Activated T-cell treated with anti-CD3 and anti-CD28 coated beads, Interleukin-2, amount 50 U/mL, for 24 hours (primary cell): ENCODE measurements at regions not wholly inside any gene's neighbourhood (a gene's known extent, or its start where the extent isn't known, plus 50 kb on each side); places are given as distances from the start of the nearest gene placed in this dataset.
"Not testable (repeated sequence)": the region's sequence is repeated elsewhere in the genome, so short reads cannot be mapped to it uniquely, and the experiment has no call there.

ENCODE experiments used
- DNase-seq: peaks from one replicate; pipeline ENCODE4 v3.0.0-alpha.2; 2020
- H3K27ac Mint-ChIP-seq: 2 replicates; pipeline ENCODE4 v1.8.0; 2020; ENCODE audit warnings: mild to moderate bottlenecking, mixed read lengths
- H3K27me3 Mint-ChIP-seq: 2 replicates; pipeline ENCODE4 v1.8.0; 2020; ENCODE audit warnings: mixed read lengths
- H3K36me3 Mint-ChIP-seq: 2 replicates; pipeline ENCODE4 v1.8.0; 2020; ENCODE audit warnings: low read depth, mixed read lengths
- H3K4me1 Mint-ChIP-seq: 2 replicates; pipeline ENCODE4 v1.8.0; 2020; ENCODE audit warnings: low read depth, mixed read lengths
- H3K4me3 Mint-ChIP-seq: 2 replicates; pipeline ENCODE4 v1.8.0; 2020; ENCODE audit warnings: mild to moderate bottlenecking, moderate library complexity, mixed read lengths
- H3K9me3 Mint-ChIP-seq: 2 replicates; pipeline ENCODE4 v1.8.0; 2020; ENCODE audit warnings: mixed read lengths

DNA sequence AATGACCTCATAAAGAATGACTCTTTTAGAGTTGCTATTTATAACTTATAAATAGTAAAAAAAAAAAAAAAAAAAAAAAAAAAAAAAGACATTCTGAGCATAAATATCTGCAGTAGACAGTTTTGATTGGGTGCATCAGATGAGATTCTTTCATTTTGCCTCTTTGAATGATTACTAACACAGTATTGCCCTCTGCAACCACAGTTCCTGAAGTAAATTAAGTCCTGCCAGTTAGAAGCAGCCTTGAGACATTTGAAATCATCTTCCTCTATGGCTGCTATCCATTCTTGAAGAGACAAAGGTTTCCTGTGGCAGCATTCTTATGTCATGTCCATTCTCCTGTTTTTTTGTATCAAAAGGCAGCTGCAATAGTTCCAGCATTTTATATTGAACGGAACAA is 892.4 kb upstream of the MIR17HG start:
- no peaks in the 10 kb centered on the region for H3K27me3 Mint-ChIP-seq
- no peak overlapping the region for H3K4me3 Mint-ChIP-seq
- no peak for DNase-seq
- no peaks in the 10 kb centered on the region for H3K36me3 Mint-ChIP-seq
- H3K4me1 Mint-ChIP-seq, result no peaks in the 10 kb centered on the region
- H3K9me3 Mint-ChIP-seq, result peaks cover 7% of the 10 kb centered on the region
- no peak overlapping the region for H3K27ac Mint-ChIP-seq

DNA sequence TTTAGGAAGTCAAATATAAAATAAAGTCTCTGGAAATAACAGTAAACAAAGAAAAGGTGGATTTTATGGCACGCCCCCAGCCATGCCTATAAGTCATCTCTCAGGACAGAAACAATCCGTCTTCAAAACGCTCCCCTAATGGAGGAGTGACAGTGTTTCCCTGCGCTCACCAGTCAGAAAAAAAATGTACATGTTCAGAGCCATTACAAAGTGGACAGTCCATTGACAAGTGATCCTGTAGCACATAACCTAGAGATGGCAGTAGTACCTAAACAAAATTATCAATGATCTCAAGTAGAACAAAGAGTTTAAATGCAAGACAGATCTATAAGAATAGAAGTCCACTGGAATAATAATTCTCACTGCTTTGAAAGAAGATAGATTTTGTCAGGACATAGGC is 891.7 kb upstream of the MIR17HG start:
- Mint-ChIP-seq H3K4me3 (no peak overlapping the region), H3K27me3 (no peaks in the 10 kb centered on the region), H3K4me1 (no peaks in the 10 kb centered on the region), H3K9me3 (peaks cover 7% of the 10 kb centered on the region), H3K27ac (no peak overlapping the region), H3K36me3 (no peaks in the 10 kb centered on the region)
- DNase-seq, result no peak

- H3K27me3 Mint-ChIP-seq, result no peaks in the 10 kb centered on the region
- H3K9me3 Mint-ChIP-seq, result peaks cover 8% of the 10 kb centered on the region
- no peaks in the 10 kb centered on the region for H3K4me1 Mint-ChIP-seq
- no peak overlapping the region for H3K4me3 Mint-ChIP-seq
- no peak for DNase-seq
- no peaks in the 10 kb centered on the region for H3K36me3 Mint-ChIP-seq
- H3K27ac Mint-ChIP-seq, result no peak overlapping the region
Observed at GRCh38 chr13:90461398-90461797, 886.1 kb upstream of the MIR17HG start.

DNA sequence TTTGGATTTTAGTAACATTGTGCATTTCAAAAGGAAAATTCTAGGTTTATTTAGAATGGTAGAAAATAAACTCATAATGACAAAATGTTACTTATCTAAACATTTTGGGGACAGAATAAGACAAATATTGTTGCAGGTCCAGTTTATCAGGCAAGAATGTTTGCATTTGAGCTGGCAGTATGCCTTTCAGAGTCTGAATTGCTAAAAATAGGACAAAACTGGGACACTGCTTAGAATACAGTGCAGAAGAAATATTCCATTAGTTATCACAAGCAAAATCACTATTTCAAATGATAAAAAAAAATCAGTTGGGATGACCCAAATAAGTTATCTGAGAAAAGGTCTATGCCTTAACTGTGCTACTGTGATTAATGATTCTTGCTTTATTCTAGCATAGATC is 870.3 kb upstream of the MIR17HG start:
- no peak for DNase-seq
- Mint-ChIP-seq H3K4me1 (no peaks in the 10 kb centered on the region), H3K27ac (no peak overlapping the region), H3K9me3 (peaks cover 6% of the 10 kb centered on the region), H3K4me3 (no peak overlapping the region), H3K36me3 (no peaks in the 10 kb centered on the region), H3K27me3 (no peaks in the 10 kb centered on the region)

GRCh38 chr13:90483906-90484305 is 863.6 kb upstream of the MIR17HG start:
- Mint-ChIP-seq H3K36me3 (no peaks in the 10 kb centered on the region), H3K27me3 (no peaks in the 10 kb centered on the region), H3K9me3 (peaks cover 11% of the 10 kb centered on the region), H3K4me1 (no peaks in the 10 kb centered on the region), H3K4me3 (no peak overlapping the region), H3K27ac (no peak overlapping the region)
- no peak for DNase-seq

- H3K4me3 Mint-ChIP-seq, result no peak overlapping the region
- H3K4me1 Mint-ChIP-seq, result no peaks in the 10 kb centered on the region
- no peaks in the 10 kb centered on the region for H3K36me3 Mint-ChIP-seq
- no peaks in the 10 kb centered on the region for H3K27me3 Mint-ChIP-seq
- DNase-seq, result no peak
- H3K9me3 Mint-ChIP-seq, result peaks cover 11% of the 10 kb centered on the region
- no peak overlapping the region for H3K27ac Mint-ChIP-seq
Observed at GRCh38 chr13:90485436-90485835, 862.1 kb upstream of the MIR17HG start.

- no peak for DNase-seq
- H3K36me3 Mint-ChIP-seq, result no peaks in the 10 kb centered on the region
- no peak overlapping the region for H3K4me3 Mint-ChIP-seq
- peaks cover 8% of the 10 kb centered on the region for H3K9me3 Mint-ChIP-seq
- H3K27me3 Mint-ChIP-seq, result no peaks in the 10 kb centered on the region
- H3K4me1 Mint-ChIP-seq, result no peaks in the 10 kb centered on the region
- H3K27ac Mint-ChIP-seq, result no peak overlapping the region
Observed at GRCh38 chr13:90492872-90493271, 854.6 kb upstream of the MIR17HG start.

- Mint-ChIP-seq H3K4me3 (no peak overlapping the region), H3K4me1 (no peaks in the 10 kb centered on the region), H3K36me3 (no peaks in the 10 kb centered on the region), H3K27ac (no peak overlapping the region), H3K27me3 (no peaks in the 10 kb centered on the region), H3K9me3 (peaks cover 8% of the 10 kb centered on the region)
- DNase-seq, result no peak
Observed at GRCh38 chr13:90493667-90494066, 853.8 kb upstream of the MIR17HG start.

DNA sequence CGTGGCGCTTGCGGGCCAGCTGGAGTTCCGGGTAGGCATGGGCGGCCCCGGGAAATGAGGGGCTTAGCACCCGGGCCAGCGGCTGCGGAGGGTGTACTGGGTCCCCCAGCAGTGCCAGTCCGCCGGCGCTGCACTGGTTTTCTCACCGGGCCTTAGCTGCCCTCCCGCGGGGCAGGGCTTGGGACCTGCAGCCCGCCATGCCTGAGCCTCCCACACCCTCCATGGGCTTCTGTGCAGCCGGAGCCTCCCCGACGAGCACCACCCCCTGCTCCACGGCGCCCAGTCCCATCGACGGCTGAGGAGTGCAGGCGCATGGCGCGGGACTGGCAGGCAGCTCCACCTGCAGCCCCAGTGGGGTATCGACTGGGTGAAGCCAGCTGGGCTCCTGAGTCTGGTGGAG is 852.6 kb upstream of the MIR17HG start:
- not testable (repeated sequence) for H3K9me3 Mint-ChIP-seq, DNase-seq, H3K27ac Mint-ChIP-seq, H3K4me1 Mint-ChIP-seq, H3K27me3 Mint-ChIP-seq, H3K36me3 Mint-ChIP-seq, H3K4me3 Mint-ChIP-seq

GRCh38 chr13:90498096-90498495 is 849.4 kb upstream of the MIR17HG start:
- no peak for DNase-seq
- no peaks in the 10 kb centered on the region for H3K4me1 Mint-ChIP-seq
- H3K36me3 Mint-ChIP-seq, result no peaks in the 10 kb centered on the region
- H3K27me3 Mint-ChIP-seq, result no peaks in the 10 kb centered on the region
- no peak overlapping the region for H3K4me3 Mint-ChIP-seq
- H3K9me3 Mint-ChIP-seq, result no peaks in the 10 kb centered on the region
- no peak overlapping the region for H3K27ac Mint-ChIP-seq

DNA sequence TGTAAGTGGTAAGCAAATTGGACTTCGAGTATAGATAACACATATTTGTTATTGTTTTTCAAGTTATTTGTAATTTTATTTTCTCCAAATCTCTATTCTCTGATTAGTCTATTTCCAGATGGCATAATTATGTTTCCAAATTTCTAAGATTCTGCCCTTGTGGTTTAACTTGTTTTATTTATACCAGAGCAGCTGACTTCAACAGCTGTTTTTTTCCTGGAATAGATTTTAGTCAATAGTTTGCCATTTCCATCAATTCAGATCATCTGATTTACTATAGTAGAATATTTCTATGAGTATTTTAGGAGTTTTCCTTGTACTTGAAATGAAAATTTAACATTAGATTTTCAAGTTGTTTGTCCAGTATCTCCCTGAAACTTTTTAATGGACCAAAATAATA is 848.7 kb upstream of the MIR17HG start:
- no peaks in the 10 kb centered on the region for H3K36me3 Mint-ChIP-seq
- no peaks in the 10 kb centered on the region for H3K4me1 Mint-ChIP-seq
- no peak overlapping the region for H3K27ac Mint-ChIP-seq
- no peak overlapping the region for H3K4me3 Mint-ChIP-seq
- no peaks in the 10 kb centered on the region for H3K9me3 Mint-ChIP-seq
- DNase-seq, result no peak
- H3K27me3 Mint-ChIP-seq, result no peaks in the 10 kb centered on the region

GRCh38 chr13:90500569-90500968 is 846.9 kb upstream of the MIR17HG start:
- Mint-ChIP-seq H3K4me3 (no peak overlapping the region), H3K9me3 (no peaks in the 10 kb centered on the region), H3K4me1 (no peaks in the 10 kb centered on the region), H3K27me3 (no peaks in the 10 kb centered on the region), H3K36me3 (no peaks in the 10 kb centered on the region), H3K27ac (no peak overlapping the region)
- DNase-seq, result no peak

GRCh38 chr13:90502153-90502552 is 845.3 kb upstream of the MIR17HG start:
- Mint-ChIP-seq H3K9me3 (peaks cover 4% of the 10 kb centered on the region), H3K27ac (no peak overlapping the region), H3K4me3 (no peak overlapping the region), H3K27me3 (no peaks in the 10 kb centered on the region), H3K36me3 (no peaks in the 10 kb centered on the region), H3K4me1 (no peaks in the 10 kb centered on the region)
- DNase-seq, result no peak

DNA sequence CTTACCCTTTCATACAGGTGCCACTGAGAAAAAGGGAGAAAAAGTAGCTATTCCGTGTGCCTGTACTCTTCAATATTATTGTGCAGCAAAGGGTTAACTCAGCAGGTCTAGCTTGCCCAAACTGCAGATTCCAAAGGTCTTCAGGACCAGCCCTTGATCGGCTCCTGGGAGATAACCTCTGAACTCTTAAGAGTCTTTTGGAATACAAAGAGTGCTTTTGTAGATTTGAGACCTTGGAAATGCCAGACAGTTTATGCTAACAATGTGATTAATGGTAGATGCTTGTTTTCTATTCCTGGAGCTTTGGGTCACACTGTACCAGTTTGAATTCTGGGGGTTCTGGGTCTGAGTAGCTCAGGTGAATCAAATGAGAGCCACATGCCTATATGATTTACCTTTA is 844.7 kb upstream of the MIR17HG start:
- Mint-ChIP-seq H3K36me3 (no peaks in the 10 kb centered on the region), H3K27ac (no peak overlapping the region), H3K4me3 (no peak overlapping the region), H3K27me3 (no peaks in the 10 kb centered on the region), H3K9me3 (peaks cover 4% of the 10 kb centered on the region), H3K4me1 (no peaks in the 10 kb centered on the region)
- no peak for DNase-seq

DNA sequence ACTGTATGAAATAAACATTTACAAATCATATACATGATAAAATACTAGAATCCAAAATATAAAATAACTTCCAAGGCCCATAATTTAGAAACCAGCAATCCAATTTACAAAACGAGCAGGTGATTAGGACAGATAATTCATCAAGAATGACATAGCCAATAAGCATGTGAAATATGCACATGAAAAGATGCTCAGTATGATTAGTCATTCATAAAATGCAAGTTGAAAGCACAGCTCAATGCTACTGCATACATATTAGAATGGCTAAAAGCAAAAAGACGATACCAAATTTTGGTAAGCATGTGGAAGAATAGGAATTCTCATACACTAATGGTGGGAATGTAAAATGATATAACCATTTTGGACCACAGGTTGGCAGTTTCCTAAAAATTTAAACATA is 837.2 kb upstream of the MIR17HG start:
- H3K9me3 Mint-ChIP-seq, result peaks cover 11% of the 10 kb centered on the region
- H3K27ac Mint-ChIP-seq, result no peak overlapping the region
- H3K36me3 Mint-ChIP-seq, result no peaks in the 10 kb centered on the region
- DNase-seq, result no peak
- H3K27me3 Mint-ChIP-seq, result no peaks in the 10 kb centered on the region
- no peaks in the 10 kb centered on the region for H3K4me1 Mint-ChIP-seq
- no peak overlapping the region for H3K4me3 Mint-ChIP-seq

- Mint-ChIP-seq H3K9me3 (peaks cover 7% of the 10 kb centered on the region), H3K4me1 (no peaks in the 10 kb centered on the region), H3K36me3 (no peaks in the 10 kb centered on the region), H3K27me3 (no peaks in the 10 kb centered on the region), H3K4me3 (no peak overlapping the region), H3K27ac (no peak overlapping the region)
- DNase-seq, result no peak
Observed at GRCh38 chr13:90511903-90512302, 835.6 kb upstream of the MIR17HG start.
